MM.1S (cell line): ENCODE measurements at regions not wholly inside any gene's neighbourhood (a gene's known extent, or its start where the extent isn't known, plus 50 kb on each side); places are given as distances from the start of the nearest gene placed in this dataset.

Experiments
- DNase-seq: peaks from one replicate; pipeline ENCODE4 v3.0.0-alpha.2; 2015
- H2AFZ ChIP-seq: fragments of 300-600 bp; sonication (generic); 2 replicates; pipeline ENCODE4 v1.6.0; 2016; ENCODE audit warnings: antibody characterized with exemption, low read length
- H3F3A ChIP-seq: fragments of 300-600 bp; sonication (generic); 2 replicates; pipeline ENCODE4 v1.6.1; 2016; ENCODE audit warnings: mild to moderate bottlenecking, antibody characterized with exemption, low read length, moderate library complexity, mixed read lengths; ENCODE audit not compliant: insufficient read depth
- H3K27ac ChIP-seq: fragments of 300-600 bp; sonication (generic); 2 replicates; pipeline ENCODE4 v1.5.1; 2016; ENCODE audit warnings: mild to moderate bottlenecking, low read length
- H3K27me3 ChIP-seq: fragments of 300-600 bp; sonication (generic); replicated peaks from 2 replicates; pipeline ENCODE4 v1.6.0; 2016; ENCODE audit warnings: low read length; ENCODE audit not compliant: insufficient read depth
- H3K36me3 ChIP-seq: fragments of 300-600 bp; sonication (generic); replicated peaks from 2 replicates; pipeline ENCODE4 v1.6.1; 2016; ENCODE audit warnings: mild to moderate bottlenecking, low read length, mixed read lengths; ENCODE audit not compliant: insufficient read depth
- H3K4me1 ChIP-seq: fragments of 300-600 bp; sonication (generic); 2 replicates; pipeline ENCODE4 v1.6.1; 2016; ENCODE audit warnings: low read length, mixed read lengths
- H3K4me2 ChIP-seq: fragments of 300-600 bp; sonication (generic); 2 replicates; pipeline ENCODE4 v1.6.0; 2016; ENCODE audit warnings: low read depth, low read length
- H3K4me3 ChIP-seq: fragments of 300-600 bp; sonication (generic); 2 replicates; pipeline ENCODE4 v1.5.1; 2016; ENCODE audit warnings: low read length, mixed read lengths
- H3K79me2 ChIP-seq: fragments of 300-600 bp; sonication (generic); 2 replicates; pipeline ENCODE4 v1.6.1; 2016; ENCODE audit warnings: mixed run types, low read length, mixed read lengths
- H3K9ac ChIP-seq: fragments of 300-600 bp; sonication (generic); 2 replicates; pipeline ENCODE4 v1.6.1; 2016; ENCODE audit warnings: low read length, mixed read lengths
- H3K9me2 ChIP-seq: fragments of 300-600 bp; sonication (generic); replicated peaks from 2 replicates; pipeline ENCODE4 v1.6.1; 2016; ENCODE audit warnings: mild to moderate bottlenecking, low read length, mixed read lengths; ENCODE audit not compliant: insufficient read depth
- H3K9me3 ChIP-seq: fragments of 300-600 bp; sonication (generic); replicated peaks from 2 replicates; pipeline ENCODE4 v1.6.1; 2016; ENCODE audit warnings: mild to moderate bottlenecking, low read length, mixed read lengths; ENCODE audit not compliant: insufficient read depth
- H4K20me1 ChIP-seq: fragments of 300-600 bp; sonication (generic); 2 replicates; pipeline ENCODE4 v1.6.1; 2016; ENCODE audit warnings: mild to moderate bottlenecking, low read length, moderate library complexity, mixed read lengths; ENCODE audit not compliant: insufficient read depth
- EZH2 ChIP-seq: fragments of 300-600 bp; sonication (generic); optimal IDR thresholded peaks from 2 replicates; pipeline ENCODE3; 2017; ENCODE audit warnings: low read depth, mild to moderate bottlenecking, antibody characterized with exemption, low read length, mixed read lengths
- EZH2phosphoT487 ChIP-seq: fragments of 300-600 bp; sonication (generic); IDR thresholded peaks from 2 replicates; pipeline ENCODE4 v1.6.1; 2018; ENCODE audit warnings: antibody characterized with exemption, low read length
- TF ChIP-seq, protein P1 (sequence below): fragments of 300-600 bp; sonication (generic); IDR thresholded peaks from 2 replicates; pipeline ENCODE4 v1.5.1; 2016; ENCODE audit warnings: antibody characterized with exemption, low read length, mixed read lengths

- Histone ChIP-seq H3F3A (no peaks in the 10 kb centered on the region), H3K9me3 (no peaks in the 10 kb centered on the region), H3K9me2 (no peaks in the 10 kb centered on the region), H3K4me2 (no peak overlapping the region), H3K36me3 (no peaks in the 10 kb centered on the region), H3K4me3 (no peak overlapping the region), H3K79me2 (no peaks in the 10 kb centered on the region), H3K9ac (no peak overlapping the region), H3K27ac (no peak overlapping the region), H3K27me3 (no peaks in the 10 kb centered on the region), H3K4me1 (no peaks in the 10 kb centered on the region), H4K20me1 (no peaks in the 10 kb centered on the region), H2AFZ (no peak overlapping the region)
- TF ChIP-seq, protein P1, sequence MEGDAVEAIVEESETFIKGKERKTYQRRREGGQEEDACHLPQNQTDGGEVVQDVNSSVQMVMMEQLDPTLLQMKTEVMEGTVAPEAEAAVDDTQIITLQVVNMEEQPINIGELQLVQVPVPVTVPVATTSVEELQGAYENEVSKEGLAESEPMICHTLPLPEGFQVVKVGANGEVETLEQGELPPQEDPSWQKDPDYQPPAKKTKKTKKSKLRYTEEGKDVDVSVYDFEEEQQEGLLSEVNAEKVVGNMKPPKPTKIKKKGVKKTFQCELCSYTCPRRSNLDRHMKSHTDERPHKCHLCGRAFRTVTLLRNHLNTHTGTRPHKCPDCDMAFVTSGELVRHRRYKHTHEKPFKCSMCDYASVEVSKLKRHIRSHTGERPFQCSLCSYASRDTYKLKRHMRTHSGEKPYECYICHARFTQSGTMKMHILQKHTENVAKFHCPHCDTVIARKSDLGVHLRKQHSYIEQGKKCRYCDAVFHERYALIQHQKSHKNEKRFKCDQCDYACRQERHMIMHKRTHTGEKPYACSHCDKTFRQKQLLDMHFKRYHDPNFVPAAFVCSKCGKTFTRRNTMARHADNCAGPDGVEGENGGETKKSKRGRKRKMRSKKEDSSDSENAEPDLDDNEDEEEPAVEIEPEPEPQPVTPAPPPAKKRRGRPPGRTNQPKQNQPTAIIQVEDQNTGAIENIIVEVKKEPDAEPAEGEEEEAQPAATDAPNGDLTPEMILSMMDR: no peak
- TF ChIP-seq EZH2phosphoT487 (no peak), EZH2 (no peak)
- no peak for DNase-seq
Observed at GRCh38 chr15:93519599-93519998, 430.6 kb upstream of the RGMA start.

DNA sequence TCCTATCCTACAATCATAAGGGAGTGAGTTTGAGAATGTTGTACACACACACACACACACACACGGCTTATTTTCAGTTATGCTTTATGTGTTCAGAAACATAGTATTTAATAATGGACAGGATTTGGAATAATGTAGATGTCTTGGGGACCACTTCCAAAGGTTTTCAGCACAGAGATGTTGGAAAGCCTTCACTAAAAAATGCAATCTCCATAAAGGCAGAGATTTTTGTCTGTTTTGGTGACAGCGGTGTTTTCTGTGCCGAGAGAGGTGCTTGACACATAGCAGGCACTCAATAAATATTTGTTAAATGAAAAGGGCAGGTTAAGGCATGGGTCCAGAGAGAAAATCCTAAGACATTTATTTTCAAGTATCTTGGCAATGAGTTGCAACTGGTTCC, 428.2 kb upstream of the RGMA start:
- Histone ChIP-seq H3F3A (no peaks in the 10 kb centered on the region), H4K20me1 (no peaks in the 10 kb centered on the region), H3K9ac (no peak overlapping the region), H3K27ac (no peak overlapping the region), H3K36me3 (no peaks in the 10 kb centered on the region), H3K79me2 (no peaks in the 10 kb centered on the region), H3K4me3 (no peak overlapping the region), H2AFZ (no peak overlapping the region), H3K27me3 (no peaks in the 10 kb centered on the region), H3K9me3 (no peaks in the 10 kb centered on the region), H3K4me1 (no peaks in the 10 kb centered on the region), H3K9me2 (no peaks in the 10 kb centered on the region), H3K4me2 (no peak overlapping the region)
- TF ChIP-seq EZH2phosphoT487 (no peak), EZH2 (no peak)
- TF ChIP-seq, protein P1: no peak
- no peak for DNase-seq

DNA sequence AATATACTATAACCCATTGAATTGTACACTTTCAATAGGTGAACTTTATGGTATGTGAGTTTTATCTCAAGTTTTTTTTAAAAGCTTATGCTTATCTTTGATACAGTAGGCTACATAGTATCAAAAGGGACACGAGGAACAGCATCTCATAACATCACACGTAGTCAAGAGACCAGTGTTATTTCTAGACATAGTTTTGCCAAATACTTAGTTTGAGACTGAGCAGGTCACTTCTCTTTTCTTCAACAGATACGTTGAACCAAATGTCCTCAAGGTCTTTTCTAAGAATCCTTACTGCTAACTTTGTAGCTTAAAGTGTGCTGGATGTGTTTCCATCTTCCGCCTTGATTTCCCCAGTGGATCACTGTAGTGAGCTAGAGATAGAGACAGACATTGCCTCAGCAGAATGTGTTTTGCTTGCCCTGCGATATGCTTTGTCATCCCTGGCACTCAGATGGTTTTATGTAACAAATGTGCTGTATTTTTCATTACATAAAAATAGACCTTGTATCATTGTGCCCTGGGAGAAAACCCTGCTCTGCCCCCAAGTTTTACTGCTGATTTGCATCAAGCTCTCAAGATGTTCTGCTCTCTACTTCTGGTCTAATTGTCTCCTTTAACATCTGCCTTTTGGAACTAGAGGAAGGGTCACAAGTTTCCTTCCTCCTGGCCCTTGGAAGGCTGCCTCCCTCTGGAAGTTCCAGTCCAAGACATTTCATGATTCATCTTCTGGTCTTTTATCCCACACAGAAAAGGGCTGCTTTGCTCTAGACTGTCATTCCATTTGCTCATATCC, 426.4 kb upstream of the RGMA start:
- Histone ChIP-seq H4K20me1 (no peaks in the 10 kb centered on the region), H3K4me1 (no peaks in the 10 kb centered on the region), H3K27me3 (no peaks in the 10 kb centered on the region), H3K79me2 (no peaks in the 10 kb centered on the region), H2AFZ (no peak overlapping the region), H3K36me3 (no peaks in the 10 kb centered on the region), H3K9me3 (no peaks in the 10 kb centered on the region), H3F3A (no peaks in the 10 kb centered on the region), H3K9ac (no peak overlapping the region), H3K4me3 (no peak overlapping the region), H3K9me2 (no peaks in the 10 kb centered on the region), H3K4me2 (no peak overlapping the region), H3K27ac (no peak overlapping the region)
- TF ChIP-seq, protein P1: no peak
- DNase-seq: no peak
